Head of caudate nucleus (tissue), 42 donors: ENCODE measurements at regions not wholly inside any gene's neighbourhood (a gene's known extent, or its start where the extent isn't known, plus 50 kb on each side); places are given as distances from the start of the nearest gene placed in this dataset.
A peak's percentile ranks its signal among the peaks of the same experiment; 100 is the strongest.

Experiments
- DNase-seq, 42 donors: peaks; one replicate each; pipeline versions ENCODE4 v3.0.0 to v3.0.0-alpha.2; 2020 to 2021; ENCODE audit warnings: mixed read lengths in 7 of 42
- intact Hi-C: fragments of 100-400 bp; cut with DNase I; formaldehyde crosslinking; loops from one replicate; pipeline ENCODE4 v1.15.0; 2022

GRCh38 chr5:173771121-173771724 lies 116.9 kb upstream of the CPEB4 start:
- intact Hi-C loops: no loop called here
- no peak for DNase-seq

- intact Hi-C loops: no loop called here
- DNase-seq: no peak
Observed at GRCh38 chr5:173771725-173772383, 116.3 kb upstream of the CPEB4 start.

- intact Hi-C loops: no loop called here
- DNase-seq: no peak
Observed at GRCh38 chr5:173772384-173773059, 115.6 kb upstream of the CPEB4 start.

- intact Hi-C loops: no loop called here
- peak in 12 of 42 donors; percentile 28 to 67 (median 40) for DNase-seq
Observed at GRCh38 chr5:173774271-173774761, 113.8 kb upstream of the CPEB4 start.

GRCh38 chr5:173775261-173776197 lies 112.6 kb upstream of the CPEB4 start:
- DNase-seq: no peak
- intact Hi-C loops: no loop called here

GRCh38 chr5:173777149-173777548 lies 111.0 kb upstream of the CPEB4 start:
- DNase-seq: no peak
- intact Hi-C loops: no loop called here

- intact Hi-C loops: no loop called here
- DNase-seq: no peak
Observed at GRCh38 chr5:173777674-173778073, 110.5 kb upstream of the CPEB4 start.

GRCh38 chr5:173778152-173778782 lies 109.9 kb upstream of the CPEB4 start:
- intact Hi-C loops: no loop called here
- no peak for DNase-seq

- no peak for DNase-seq
- intact Hi-C loops: no loop called here
Observed at GRCh38 chr5:173778784-173779304, 109.3 kb upstream of the CPEB4 start.

GRCh38 chr5:173780235-173781234 lies 107.6 kb upstream of the CPEB4 start:
- intact Hi-C loops: loop anchor here (10.0 kb wide), 1 partner anchor 84 kb away; no protein-coding TSS in a partner anchor
- no peak for DNase-seq

GRCh38 chr5:173781432-173781815 lies 106.7 kb upstream of the CPEB4 start:
- intact Hi-C loops: loop anchor here (10.0 kb wide), 1 partner anchor 83 kb away; no protein-coding TSS in a partner anchor
- no peak for DNase-seq

- peak; percentile 65 to 94 (median 81) for DNase-seq
Observed at GRCh38 chr5:173781816-173782670, 106.1 kb upstream of the CPEB4 start.

GRCh38 chr5:173782671-173783101 lies 105.5 kb upstream of the CPEB4 start:
- intact Hi-C loops: loop anchor here (10.0 kb wide), 1 partner anchor 82 kb away; no protein-coding TSS in a partner anchor
- no peak for DNase-seq

More at GRCh38 chr5:173781816-173782670, 106.1 kb upstream of the CPEB4 start:
- intact Hi-C loops: loop anchor here (10.0 kb wide), 1 partner anchor 83 kb away; no protein-coding TSS in a partner anchor

- intact Hi-C loops: loop anchor here (10.0 kb wide), 1 partner anchor 81 kb away; no protein-coding TSS in a partner anchor
Observed at GRCh38 chr5:173783371-173783770, 104.8 kb upstream of the CPEB4 start.

GRCh38 chr5:173785400-173785799 lies 102.7 kb upstream of the CPEB4 start:
- intact Hi-C loops: loop anchor here (10.0 kb wide), 1 partner anchor 79 kb away; no protein-coding TSS in a partner anchor
- no peak for DNase-seq

More at GRCh38 chr5:173783371-173783770, 104.8 kb upstream of the CPEB4 start:
- DNase-seq: no peak

GRCh38 chr5:173785866-173786265 lies 102.3 kb upstream of the CPEB4 start:
- intact Hi-C loops: loop anchor here (10.0 kb wide), 1 partner anchor 79 kb away; no protein-coding TSS in a partner anchor
- no peak for DNase-seq
